ENCODE measurements at regions not wholly inside any gene's neighbourhood (a gene's known extent, or its start where the extent isn't known, plus 50 kb on each side); places are given as distances from the start of the nearest gene placed in this dataset.

DNA sequence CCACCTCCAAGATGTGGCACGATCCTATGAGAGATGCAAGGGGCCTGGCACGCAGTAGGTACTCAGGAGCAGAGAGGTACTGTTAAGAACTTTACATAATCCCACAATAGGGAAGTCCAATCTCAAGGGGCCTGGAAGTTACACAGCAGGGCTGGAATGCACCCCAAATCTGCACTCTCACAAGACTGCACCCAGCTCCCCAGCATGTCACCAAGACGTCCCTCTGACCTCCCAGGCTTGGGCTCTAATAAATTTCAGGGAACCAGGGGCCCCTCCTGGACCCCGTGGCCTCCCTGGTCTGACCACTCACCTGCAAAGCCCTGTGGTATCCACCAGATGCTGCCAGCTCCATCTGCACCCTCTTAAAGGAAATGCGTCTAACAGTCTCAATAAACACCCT lies 94.9 kb downstream of the OAT start:
- no peaks in the 10 kb centered on the region for H3K27me3 Mint-ChIP-seq (ENCODE audit: low read depth)
- DNase-seq (ENCODE audit: low spot score) (no peak), ATAC-seq (no peak)
- no peaks in the 10 kb centered on the region for H3K4me1 Mint-ChIP-seq
- no peak for TF ChIP-seq ZNF138 (CRISPR knock-in tag; conservative IDR thresholded peaks at IDR 0.05)
- no peak for TF ChIP-seq ZNF263 (CRISPR knock-in tag; IDR thresholded peaks at IDR 0.05; ENCODE audit: low read depth)
- TF ChIP-seq GRHL2 (CRISPR knock-in tag; IDR thresholded peaks at IDR 0.05; ENCODE audit: insufficient replicate concordance, severe bottlenecking), result no peak
- no peak for TF ChIP-seq SOX15 (CRISPR knock-in tag; IDR thresholded peaks at IDR 0.05)
- TF ChIP-seq, protein P1, sequence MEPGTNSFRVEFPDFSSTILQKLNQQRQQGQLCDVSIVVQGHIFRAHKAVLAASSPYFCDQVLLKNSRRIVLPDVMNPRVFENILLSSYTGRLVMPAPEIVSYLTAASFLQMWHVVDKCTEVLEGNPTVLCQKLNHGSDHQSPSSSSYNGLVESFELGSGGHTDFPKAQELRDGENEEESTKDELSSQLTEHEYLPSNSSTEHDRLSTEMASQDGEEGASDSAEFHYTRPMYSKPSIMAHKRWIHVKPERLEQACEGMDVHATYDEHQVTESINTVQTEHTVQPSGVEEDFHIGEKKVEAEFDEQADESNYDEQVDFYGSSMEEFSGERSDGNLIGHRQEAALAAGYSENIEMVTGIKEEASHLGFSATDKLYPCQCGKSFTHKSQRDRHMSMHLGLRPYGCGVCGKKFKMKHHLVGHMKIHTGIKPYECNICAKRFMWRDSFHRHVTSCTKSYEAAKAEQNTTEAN (CRISPR knock-in tag; IDR thresholded peaks at IDR 0.05), result no peak
- TF ChIP-seq, protein P2, sequence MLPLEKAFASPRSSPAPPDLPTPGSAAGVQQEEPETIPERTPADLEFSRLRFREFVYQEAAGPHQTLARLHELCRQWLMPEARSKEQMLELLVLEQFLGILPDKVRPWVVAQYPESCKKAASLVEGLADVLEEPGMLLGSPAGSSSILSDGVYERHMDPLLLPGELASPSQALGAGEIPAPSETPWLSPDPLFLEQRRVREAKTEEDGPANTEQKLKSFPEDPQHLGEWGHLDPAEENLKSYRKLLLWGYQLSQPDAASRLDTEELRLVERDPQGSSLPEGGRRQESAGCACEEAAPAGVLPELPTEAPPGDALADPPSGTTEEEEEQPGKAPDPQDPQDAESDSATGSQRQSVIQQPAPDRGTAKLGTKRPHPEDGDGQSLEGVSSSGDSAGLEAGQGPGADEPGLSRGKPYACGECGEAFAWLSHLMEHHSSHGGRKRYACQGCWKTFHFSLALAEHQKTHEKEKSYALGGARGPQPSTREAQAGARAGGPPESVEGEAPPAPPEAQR (CRISPR knock-in tag; IDR thresholded peaks at IDR 0.05), result no peak
- no peak for TF ChIP-seq SMAD4 (CRISPR knock-in tag; IDR thresholded peaks at IDR 0.05)
- ChIA-PET POLR2A (interaction anchor here (0.6 kb wide), 1 partner anchor 163 kb away, joined by 4 read pairs; no protein-coding TSS in a partner anchor), CTCF (interaction anchor here (0.5 to 1.5 kb wide), 3 partner anchors 57 to 329 kb away, joined by 3 to 5 read pairs (median 4); no protein-coding TSS in a partner anchor)
- H3K9me3 Mint-ChIP-seq, result peaks cover 10% of the 10 kb centered on the region; the same call in 1 of the 2 replicates
- no peak overlapping the region for H3K27ac Mint-ChIP-seq
- H3K4me3 Mint-ChIP-seq, result no peak overlapping the region
- H3K36me3 Mint-ChIP-seq, result no peaks in the 10 kb centered on the region

DNA sequence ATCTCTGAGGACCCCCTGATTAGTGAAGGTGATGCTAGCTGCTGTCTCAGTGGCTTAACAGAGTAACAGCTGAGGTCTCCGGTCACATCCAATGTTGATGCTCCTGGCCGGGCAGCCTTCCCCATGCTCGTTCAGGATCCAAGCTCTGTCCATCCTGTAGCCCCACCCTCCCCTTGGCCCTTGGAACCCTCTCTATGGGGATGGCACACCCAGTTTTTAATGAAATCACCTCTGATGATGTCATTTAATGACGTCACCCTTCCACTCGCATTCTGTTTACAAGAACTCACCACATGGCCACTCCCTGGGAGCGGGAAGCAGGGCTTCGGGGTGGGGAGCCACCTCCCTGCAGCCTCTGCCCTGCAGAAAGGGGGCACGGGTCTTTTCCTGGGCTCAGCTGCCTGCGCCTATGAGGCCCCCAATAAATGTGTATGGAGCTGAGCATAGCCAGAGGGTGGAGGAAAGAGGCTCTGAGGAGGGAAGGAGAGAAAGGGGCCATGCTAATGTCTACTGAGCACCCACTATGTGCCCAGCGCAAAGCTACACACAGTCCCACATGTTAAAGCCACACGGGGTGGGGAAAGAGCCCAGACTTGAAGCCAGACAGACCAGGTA lies 95.5 kb downstream of the OAT start:
- H3K27ac Mint-ChIP-seq, result no peak overlapping the region
- no peaks in the 10 kb centered on the region for H3K36me3 Mint-ChIP-seq
- DNase-seq (ENCODE audit: low spot score), result no peak
- H3K27me3 Mint-ChIP-seq (ENCODE audit: low read depth), result no peaks in the 10 kb centered on the region
- H3K9me3 Mint-ChIP-seq, result peaks cover 10% of the 10 kb centered on the region; the same call in 1 of the 2 replicates
- TF ChIP-seq, protein P3, sequence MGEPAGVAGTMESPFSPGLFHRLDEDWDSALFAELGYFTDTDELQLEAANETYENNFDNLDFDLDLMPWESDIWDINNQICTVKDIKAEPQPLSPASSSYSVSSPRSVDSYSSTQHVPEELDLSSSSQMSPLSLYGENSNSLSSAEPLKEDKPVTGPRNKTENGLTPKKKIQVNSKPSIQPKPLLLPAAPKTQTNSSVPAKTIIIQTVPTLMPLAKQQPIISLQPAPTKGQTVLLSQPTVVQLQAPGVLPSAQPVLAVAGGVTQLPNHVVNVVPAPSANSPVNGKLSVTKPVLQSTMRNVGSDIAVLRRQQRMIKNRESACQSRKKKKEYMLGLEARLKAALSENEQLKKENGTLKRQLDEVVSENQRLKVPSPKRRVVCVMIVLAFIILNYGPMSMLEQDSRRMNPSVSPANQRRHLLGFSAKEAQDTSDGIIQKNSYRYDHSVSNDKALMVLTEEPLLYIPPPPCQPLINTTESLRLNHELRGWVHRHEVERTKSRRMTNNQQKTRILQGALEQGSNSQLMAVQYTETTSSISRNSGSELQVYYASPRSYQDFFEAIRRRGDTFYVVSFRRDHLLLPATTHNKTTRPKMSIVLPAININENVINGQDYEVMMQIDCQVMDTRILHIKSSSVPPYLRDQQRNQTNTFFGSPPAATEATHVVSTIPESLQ (CRISPR knock-in tag; IDR thresholded peaks at IDR 0.05), result no peak
- TF ChIP-seq, protein P4, sequence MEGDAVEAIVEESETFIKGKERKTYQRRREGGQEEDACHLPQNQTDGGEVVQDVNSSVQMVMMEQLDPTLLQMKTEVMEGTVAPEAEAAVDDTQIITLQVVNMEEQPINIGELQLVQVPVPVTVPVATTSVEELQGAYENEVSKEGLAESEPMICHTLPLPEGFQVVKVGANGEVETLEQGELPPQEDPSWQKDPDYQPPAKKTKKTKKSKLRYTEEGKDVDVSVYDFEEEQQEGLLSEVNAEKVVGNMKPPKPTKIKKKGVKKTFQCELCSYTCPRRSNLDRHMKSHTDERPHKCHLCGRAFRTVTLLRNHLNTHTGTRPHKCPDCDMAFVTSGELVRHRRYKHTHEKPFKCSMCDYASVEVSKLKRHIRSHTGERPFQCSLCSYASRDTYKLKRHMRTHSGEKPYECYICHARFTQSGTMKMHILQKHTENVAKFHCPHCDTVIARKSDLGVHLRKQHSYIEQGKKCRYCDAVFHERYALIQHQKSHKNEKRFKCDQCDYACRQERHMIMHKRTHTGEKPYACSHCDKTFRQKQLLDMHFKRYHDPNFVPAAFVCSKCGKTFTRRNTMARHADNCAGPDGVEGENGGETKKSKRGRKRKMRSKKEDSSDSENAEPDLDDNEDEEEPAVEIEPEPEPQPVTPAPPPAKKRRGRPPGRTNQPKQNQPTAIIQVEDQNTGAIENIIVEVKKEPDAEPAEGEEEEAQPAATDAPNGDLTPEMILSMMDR (IDR thresholded peaks at IDR 0.05), result no peak
- TF ChIP-seq IRF2 (CRISPR knock-in tag; IDR thresholded peaks at IDR 0.05; ENCODE audit: borderline replicate concordance, low read depth), result no peak
- TF ChIP-seq, protein P5, sequence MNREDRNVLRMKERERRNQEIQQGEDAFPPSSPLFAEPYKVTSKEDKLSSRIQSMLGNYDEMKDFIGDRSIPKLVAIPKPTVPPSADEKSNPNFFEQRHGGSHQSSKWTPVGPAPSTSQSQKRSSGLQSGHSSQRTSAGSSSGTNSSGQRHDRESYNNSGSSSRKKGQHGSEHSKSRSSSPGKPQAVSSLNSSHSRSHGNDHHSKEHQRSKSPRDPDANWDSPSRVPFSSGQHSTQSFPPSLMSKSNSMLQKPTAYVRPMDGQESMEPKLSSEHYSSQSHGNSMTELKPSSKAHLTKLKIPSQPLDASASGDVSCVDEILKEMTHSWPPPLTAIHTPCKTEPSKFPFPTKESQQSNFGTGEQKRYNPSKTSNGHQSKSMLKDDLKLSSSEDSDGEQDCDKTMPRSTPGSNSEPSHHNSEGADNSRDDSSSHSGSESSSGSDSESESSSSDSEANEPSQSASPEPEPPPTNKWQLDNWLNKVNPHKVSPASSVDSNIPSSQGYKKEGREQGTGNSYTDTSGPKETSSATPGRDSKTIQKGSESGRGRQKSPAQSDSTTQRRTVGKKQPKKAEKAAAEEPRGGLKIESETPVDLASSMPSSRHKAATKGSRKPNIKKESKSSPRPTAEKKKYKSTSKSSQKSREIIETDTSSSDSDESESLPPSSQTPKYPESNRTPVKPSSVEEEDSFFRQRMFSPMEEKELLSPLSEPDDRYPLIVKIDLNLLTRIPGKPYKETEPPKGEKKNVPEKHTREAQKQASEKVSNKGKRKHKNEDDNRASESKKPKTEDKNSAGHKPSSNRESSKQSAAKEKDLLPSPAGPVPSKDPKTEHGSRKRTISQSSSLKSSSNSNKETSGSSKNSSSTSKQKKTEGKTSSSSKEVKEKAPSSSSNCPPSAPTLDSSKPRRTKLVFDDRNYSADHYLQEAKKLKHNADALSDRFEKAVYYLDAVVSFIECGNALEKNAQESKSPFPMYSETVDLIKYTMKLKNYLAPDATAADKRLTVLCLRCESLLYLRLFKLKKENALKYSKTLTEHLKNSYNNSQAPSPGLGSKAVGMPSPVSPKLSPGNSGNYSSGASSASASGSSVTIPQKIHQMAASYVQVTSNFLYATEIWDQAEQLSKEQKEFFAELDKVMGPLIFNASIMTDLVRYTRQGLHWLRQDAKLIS (CRISPR knock-in tag; IDR thresholded peaks at IDR 0.05; ENCODE audit: borderline replicate concordance), result no peak
- H3K4me3 Mint-ChIP-seq, result no peak overlapping the region
- no peak for ATAC-seq
- H3K4me1 Mint-ChIP-seq, result no peaks in the 10 kb centered on the region
- ChIA-PET CTCF (interaction anchor here (0.5 to 1.5 kb wide), 4 partner anchors 28 to 329 kb away, joined by 3 to 5 read pairs (median 4); no protein-coding TSS in a partner anchor), POLR2A (interaction anchor here (0.6 kb wide), 1 partner anchor 164 kb away, joined by 4 read pairs; no protein-coding TSS in a partner anchor)

Measured in WTC11 (cell line).